Heart right ventricle (tissue), 16 donors: ENCODE measurements at regions not wholly inside any gene's neighbourhood (a gene's known extent, or its start where the extent isn't known, plus 50 kb on each side); places are given as distances from the start of the nearest gene placed in this dataset.

ENCODE experiments used
- ATAC-seq, 8 donors: fragments of 200-7000 bp; cut with Tn5 transposase; one replicate each; pipeline ENCODE4 v1.9.1; 2020; ENCODE audit warnings: mild to moderate bottlenecking in 8 of 8, moderate library complexity in 8 of 8, moderate number of reproducible peaks in 1 of 8
- DNase-seq, 2 donors: peaks; one replicate each; pipeline ENCODE4 v3.0.0-alpha.2; 2020
- H3K27ac ChIP-seq, 10 donors: fragments of 200-600 bp; sonication (generic) in 2 of 10; one replicate each; pipeline versions ENCODE4 v1.5.0 to v1.8.0; 2020 to 2022; ENCODE audit warnings: mild to moderate bottlenecking in 3 of 10
- H3K27me3 ChIP-seq, 7 donors: fragments of 200-600 bp; one replicate each; pipeline ENCODE4 v1.8.0; 2021 to 2022; ENCODE audit warnings: mild to moderate bottlenecking in 2 of 7
- H3K36me3 ChIP-seq, 9 donors: fragments of 200-600 bp; sonication (generic) in 1 of 9; one replicate each; pipeline versions ENCODE4 v1.5.0 to v1.8.0; 2020 to 2022; ENCODE audit warnings: mild to moderate bottlenecking in 2 of 9
- H3K4me1 ChIP-seq, 9 donors: fragments of 200-600 bp; sonication (generic) in 1 of 9; one replicate each; pipeline versions ENCODE4 v1.5.0 to v1.8.0; 2020 to 2022; ENCODE audit warnings: mild to moderate bottlenecking in 4 of 9
- H3K4me3 ChIP-seq, 10 donors: fragments of 200-600 bp; sonication (generic) in 2 of 10; one replicate each; pipeline versions ENCODE4 v1.5.0 to v1.8.0; 2020 to 2022; ENCODE audit warnings: mild to moderate bottlenecking in 7 of 10, moderate library complexity in 2 of 10
- H3K9me3 ChIP-seq, 11 donors: fragments of 200-600 bp in 10 of 11; sonication (generic) in 2 of 11; one replicate each; pipeline versions ENCODE4 v1.5.0 to v1.8.0; 2013 to 2022; ENCODE audit warnings: mild to moderate bottlenecking in 2 of 11, control low read depth in 1 of 11, moderate library complexity in 1 of 11
- CTCF ChIP-seq, 9 donors: fragments of 200-600 bp; sonication (generic) in 2 of 9; IDR thresholded peaks; one replicate each; pipeline versions ENCODE4 v1.5.0 to v1.8.0; 2021 to 2022; ENCODE audit warnings: antibody characterized with exemption in 9 of 9, mild to moderate bottlenecking in 5 of 9, moderate library complexity in 1 of 9
- WGBS, 2 donors: extraction: QIAGEN DNeasy Blood & Tissue Kit; methylation state at CpG; one replicate each; pipeline ENCODE4 v1.1.7; 2013; ENCODE audit warnings: inconsistent platforms in 1 of 2; 5-methylcytosine and 5-hydroxymethylcytosine counted together
- intact Hi-C, 10 donors: fragments of 100-400 bp; cut with DNase I; formaldehyde crosslinking; loops; one replicate each; pipeline versions ENCODE4 v1.11.1 to v1.14.2; 2022
- donor health status: Arrhythmogenic right ventricular cardiomyopathy.
- donor health status: ischemic (EF 13 %, LVEDD 7.1; RV severe dilation, severe dysfunction).
- donor health status: healthy with polysubstance abuse.
- donor health status: DM: no; HTN: yes; CAD: no.
- donor health status: DM: no; HTN: no; CAD: no.
- donor health status: ischemic (EF 25% LVEDD 6.9; RV normal size, moderate dysfunction).
- donor health status: ischemic (EF 25% LVEDD 5.7; RV mildly dilated, moderate dysfunction).
- donor health status: healthy.
- donor health status: DM: yes; HTN: yes; CAD: no.
- donor health status: Ischemic cardiomyopathy.
- donor health status: ischemic (EF 35%, LVEDD 5.7; RV mildly dilated, moderate dysfunction).
- donor health status: nonischemic (EF 11% LVEDD 7.7; RV severe dilation, severe dysfunction).
- donor health status: DM: yes; HTN: yes; CAD: no.
- donor health status: PGD.
- donor health status: ischemic (EF 29% LVEDD 5.4; RV normal size, mild dysfunction).
- donor health status: nonischemic (EF 23%, LVEDD 6.1; RV moderate dilation, normal function).

- intact Hi-C loops = no loop called here
These were observed 136.6 kb upstream of the HAND1 start for GRCh38 chr5:154614595-154614994.

GRCh38 chr5:154614125-154614524 lies 136.1 kb upstream of the HAND1 start:
- peaks cover 0 to 3% (median 0%) of the 10 kb centered on the region in 11 donors for H3K9me3 ChIP-seq
- ATAC-seq (no peak), DNase-seq (no peak)
- peaks cover 5 to 64% (median 52%) of the 10 kb centered on the region in 7 donors for H3K27me3 ChIP-seq
- no peak for TF ChIP-seq CTCF (IDR thresholded peaks at IDR 0.05)
- intact Hi-C loops = no loop called here
- no peak overlapping the region for H3K4me3 ChIP-seq
- no peak overlapping the region for H3K27ac ChIP-seq
- no peaks in the 10 kb centered on the region for H3K36me3 ChIP-seq
- WGBS, 2 donors = 85 to 87% methylated on average over 1 of the region's 1 CpG
- H3K4me1 ChIP-seq = peaks cover 5 to 18% (median 13%) of the 10 kb centered on the region in 9 donors

More at GRCh38 chr5:154614595-154614994, 136.6 kb upstream of the HAND1 start:
- Histone ChIP-seq H3K27me3 (peaks cover 5 to 60% (median 47%) of the 10 kb centered on the region in 7 donors), H3K27ac (no peak overlapping the region), H3K4me3 (no peak overlapping the region), H3K36me3 (no peaks in the 10 kb centered on the region), H3K9me3 (peaks cover 0 to 3% (median 0%) of the 10 kb centered on the region in 11 donors), H3K4me1 (peaks cover 5 to 18% (median 13%) of the 10 kb centered on the region in 9 donors)
- no peak for ATAC-seq
- 80 to 90% methylated on average over 2 of the region's 2 CpGs for WGBS, 2 donors
- no peak for TF ChIP-seq CTCF (IDR thresholded peaks at IDR 0.05)
- DNase-seq = no peak

- intact Hi-C loops = no loop called here
- Histone ChIP-seq H3K4me1 (peaks cover 5 to 18% (median 13%) of the 10 kb centered on the region in 9 donors), H3K36me3 (no peaks in the 10 kb centered on the region), H3K9me3 (peaks cover 0 to 3% (median 0%) of the 10 kb centered on the region in 11 donors), H3K27me3 (peaks cover 5 to 78% (median 59%) of the 10 kb centered on the region in 7 donors), H3K27ac (no peak overlapping the region), H3K4me3 (no peak overlapping the region)
- no peak for TF ChIP-seq CTCF (IDR thresholded peaks at IDR 0.05)
- ATAC-seq = no peak
- no peak for DNase-seq
- 84 to 93% methylated on average over 5 of the region's 5 CpGs for WGBS, 2 donors
These were observed 134.6 kb upstream of the HAND1 start for GRCh38 chr5:154612666-154613065.

GRCh38 chr5:154611341-154611767 lies 133.3 kb upstream of the HAND1 start:
- no peaks in the 10 kb centered on the region for H3K36me3 ChIP-seq
- intact Hi-C loops = loop anchor here in 4 of 10 donors (2.0 kb wide), 2 partner anchors 91 to 145 kb away; no protein-coding TSS in a partner anchor
- H3K4me1 ChIP-seq = peaks cover 5 to 18% (median 13%) of the 10 kb centered on the region in 9 donors
- H3K27me3 ChIP-seq = peaks cover 5 to 78% (median 62%) of the 10 kb centered on the region in 7 donors
- TF ChIP-seq CTCF (IDR thresholded peaks at IDR 0.05) = no peak
- H3K27ac ChIP-seq = no peak overlapping the region
- peak overlapping the region in 7 of 10 donors; percentile 14 to 48 (median 36) for H3K4me3 ChIP-seq
- ATAC-seq (peak in 5 of 8 donors; percentile 20 to 36 (median 28)), DNase-seq (no peak)
- H3K9me3 ChIP-seq = peaks cover 0 to 3% (median 0%) of the 10 kb centered on the region in 11 donors
- WGBS, 2 donors = 14% methylated on average over 23 of the region's 23 CpGs
